Esophagus squamous epithelium (tissue), 5 donors: ENCODE measurements at regions not wholly inside any gene's neighbourhood (a gene's known extent, or its start where the extent isn't known, plus 50 kb on each side); places are given as distances from the start of the nearest gene placed in this dataset.

Experiments used
- DNase-seq: peaks from one replicate; lab custom pipeline; 2025; lab: John Stamatoyannopoulos, UW
- H3K27ac ChIP-seq, 4 donors: fragments of 200-600 bp; sonication (generic); one replicate each; pipeline ENCODE4 v1.5.1; 2016 to 2019; ENCODE audit warnings: mild to moderate bottlenecking in 1 of 4
- H3K27me3 ChIP-seq, 4 donors: fragments of 200-600 bp; sonication (generic); 1 replicate in 3 of 4; 2 replicates in 1 of 4; pipeline versions ENCODE4 v1.5.1 to v1.6.0; 2017 to 2021; ENCODE audit warnings: antibody characterized with exemption in 1 of 4
- H3K36me3 ChIP-seq, 3 donors: fragments of 200-600 bp; sonication (generic); one replicate each; pipeline ENCODE4 v1.5.1; 2016 to 2019
- H3K4me1 ChIP-seq, 3 donors: fragments of 200-600 bp; sonication (generic); one replicate each; pipeline ENCODE4 v1.5.1; 2017 to 2019
- H3K4me3 ChIP-seq, 4 donors: fragments of 200-600 bp; sonication (generic); 1 replicate in 3 of 4; 2 replicates in 1 of 4; pipeline ENCODE4 v1.5.1; 2016 to 2019; ENCODE audit warnings: mild to moderate bottlenecking in 2 of 4, moderate library complexity in 1 of 4
- H3K9me3 ChIP-seq, 3 donors: fragments of 200-600 bp; sonication (generic); one replicate each; pipeline ENCODE4 v1.5.1; 2016 to 2019
- CTCF ChIP-seq, 6 experiments: fragments of 450-650 bp in 4 of 6; fragments of 200-600 bp in 2 of 6; sonication (generic) in 2 of 6; IDR thresholded peaks; one replicate each; pipeline ENCODE4 v1.5.1; 2016 to 2019; ENCODE audit warnings: antibody characterized with exemption in 6 of 6, mild to moderate bottlenecking in 4 of 6, moderate library complexity in 4 of 6
- POLR2A ChIP-seq, 4 donors: fragments of 450-650 bp; IDR thresholded peaks; one replicate each; pipeline ENCODE4 v1.6.1; 2017; ENCODE audit warnings: antibody characterized with exemption in 4 of 4, mild to moderate bottlenecking in 4 of 4, moderate library complexity in 3 of 4
- WGBS, 2 donors: methylation state at CpG; one replicate each; pipeline ENCODE4 v1.1.5; 2018; 5-methylcytosine and 5-hydroxymethylcytosine counted together
- intact Hi-C: fragments of 100-400 bp; cut with DNase I; formaldehyde crosslinking; loops from one replicate; pipeline ENCODE4 v1.15.0; 2022
- donor health status: DM: yes; HTN: yes; CAD: no.

- no peaks in the 10 kb centered on the region for H3K36me3 ChIP-seq
- WGBS, 2 donors: 73 to 89% methylated on average over 2 of the region's 2 CpGs
- TF ChIP-seq CTCF (IDR thresholded peaks at IDR 0.05) (no peak), POLR2A (IDR thresholded peaks at IDR 0.05) (no peak)
- no peak overlapping the region for H3K27ac ChIP-seq
- no peak overlapping the region for H3K4me3 ChIP-seq
- no peak for DNase-seq
- no peaks in the 10 kb centered on the region for H3K27me3 ChIP-seq
- H3K9me3 ChIP-seq: no peaks in the 10 kb centered on the region
- intact Hi-C loops: no loop called here
- H3K4me1 ChIP-seq: no peaks in the 10 kb centered on the region
These were observed 128.4 kb upstream of the MC4R start for GRCh38 chr18:60500960-60501359.

DNA sequence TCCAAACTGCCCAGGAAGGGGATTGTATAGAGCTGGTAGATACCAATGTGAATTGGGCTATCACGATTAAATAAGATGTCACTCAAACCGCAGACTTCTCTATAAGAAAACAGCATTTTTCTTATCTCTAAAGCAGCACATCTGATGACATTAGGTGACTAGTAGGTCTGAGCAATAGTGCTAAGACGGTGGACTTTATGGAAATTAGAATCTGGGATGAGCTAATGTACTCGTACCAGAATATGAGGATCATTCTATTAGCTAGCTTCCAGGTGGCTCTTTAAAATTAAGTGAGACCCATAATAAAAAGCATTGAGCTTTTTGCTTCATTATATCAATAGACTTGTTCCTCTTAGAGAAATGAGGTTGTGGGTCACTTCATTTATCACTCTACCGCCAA lies 130.0 kb upstream of the MC4R start:
- H3K27me3 ChIP-seq: no peaks in the 10 kb centered on the region
- TF ChIP-seq CTCF (IDR thresholded peaks at IDR 0.05) (no peak), POLR2A (IDR thresholded peaks at IDR 0.05) (no peak)
- no peaks in the 10 kb centered on the region for H3K4me1 ChIP-seq
- DNase-seq: no peak
- H3K27ac ChIP-seq: no peak overlapping the region
- intact Hi-C loops: no loop called here
- no peak overlapping the region for H3K4me3 ChIP-seq
- no peaks in the 10 kb centered on the region for H3K9me3 ChIP-seq
- 71 to 76% methylated on average over 5 of the region's 5 CpGs for WGBS, 2 donors
- no peaks in the 10 kb centered on the region for H3K36me3 ChIP-seq

DNA sequence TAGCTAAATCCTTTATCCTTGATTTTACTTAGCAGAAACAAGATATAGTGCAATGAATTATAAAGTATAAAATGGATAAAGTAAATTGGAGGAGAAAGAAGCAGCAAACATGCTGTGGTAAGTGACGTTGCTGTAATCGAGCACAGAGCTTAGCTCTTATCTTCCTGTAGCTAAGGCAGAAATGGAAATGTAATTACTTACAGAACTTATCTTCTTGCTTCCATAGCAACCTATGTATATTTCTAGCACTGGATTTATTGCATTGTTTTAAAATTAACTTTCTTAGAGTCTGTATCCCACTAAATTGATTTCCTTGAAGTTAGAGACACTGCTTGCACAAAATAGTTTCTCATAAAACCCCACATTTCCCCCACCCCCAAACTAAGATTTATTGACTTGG lies 130.6 kb upstream of the MC4R start:
- H3K36me3 ChIP-seq: no peaks in the 10 kb centered on the region
- no peaks in the 10 kb centered on the region for H3K4me1 ChIP-seq
- 51 to 55% methylated on average over 2 of the region's 2 CpGs for WGBS, 2 donors
- no peaks in the 10 kb centered on the region for H3K27me3 ChIP-seq
- no peak for DNase-seq
- H3K27ac ChIP-seq: no peak overlapping the region
- H3K4me3 ChIP-seq: no peak overlapping the region
- H3K9me3 ChIP-seq: no peaks in the 10 kb centered on the region
- intact Hi-C loops: no loop called here
- TF ChIP-seq CTCF (IDR thresholded peaks at IDR 0.05): no peak
- TF ChIP-seq POLR2A (IDR thresholded peaks at IDR 0.05): no peak

- Histone ChIP-seq H3K27ac (no peak overlapping the region), H3K4me3 (no peak overlapping the region), H3K36me3 (no peaks in the 10 kb centered on the region), H3K9me3 (no peaks in the 10 kb centered on the region), H3K27me3 (no peaks in the 10 kb centered on the region), H3K4me1 (no peaks in the 10 kb centered on the region)
- TF ChIP-seq CTCF (IDR thresholded peaks at IDR 0.05) (no peak), POLR2A (IDR thresholded peaks at IDR 0.05) (no peak)
- no peak for DNase-seq
- intact Hi-C loops: no loop called here
- 43 to 50% methylated on average over 1 of the region's 1 CpG for WGBS, 2 donors
These were observed 133.6 kb upstream of the MC4R start for GRCh38 chr18:60506190-60506589.

DNA sequence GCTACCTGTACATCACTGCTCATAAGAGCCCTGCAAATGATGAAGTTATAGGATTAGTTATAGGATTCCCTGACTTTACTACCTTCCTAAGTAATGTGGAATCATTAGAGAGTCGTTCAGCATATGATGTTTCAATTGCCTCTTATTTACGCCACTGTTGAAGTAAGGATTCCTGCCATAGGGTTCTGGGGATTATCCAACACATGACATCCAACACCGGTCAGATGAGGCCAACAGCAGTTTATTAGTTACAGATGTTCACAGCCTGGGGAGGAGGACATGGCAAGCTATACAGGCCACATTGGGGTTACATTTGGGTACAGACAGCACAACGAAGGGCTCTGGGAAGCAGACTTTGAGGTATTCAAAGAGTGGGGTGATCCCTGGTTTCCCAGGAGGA lies 134.1 kb upstream of the MC4R start:
- H3K9me3 ChIP-seq: no peaks in the 10 kb centered on the region
- H3K27me3 ChIP-seq: no peaks in the 10 kb centered on the region
- TF ChIP-seq CTCF (IDR thresholded peaks at IDR 0.05) (no peak), POLR2A (IDR thresholded peaks at IDR 0.05) (no peak)
- no peaks in the 10 kb centered on the region for H3K36me3 ChIP-seq
- no peak overlapping the region for H3K27ac ChIP-seq
- intact Hi-C loops: no loop called here
- H3K4me3 ChIP-seq: no peak overlapping the region
- DNase-seq: no peak
- H3K4me1 ChIP-seq: no peaks in the 10 kb centered on the region
- 52 to 66% methylated on average over 3 to 4 of the region's 4 CpGs for WGBS, 2 donors
